Spleen (tissue), 7 donors: ENCODE measurements at regions not wholly inside any gene's neighbourhood (a gene's known extent, or its start where the extent isn't known, plus 50 kb on each side); places are given as distances from the start of the nearest gene placed in this dataset.

Experiments used
- CTCF ChIP-seq, 11 experiments: fragments of 200-600 bp in 7 of 11; fragments of 450-650 bp in 4 of 11; sonication (generic) in 4 of 11; IDR thresholded peaks in 8 of 11; conservative IDR thresholded peaks in 3 of 11; 1 replicate in 7 of 11; 2 replicates in 4 of 11; pipeline versions ENCODE4 v1.4.0 to v1.8.0; 2016 to 2021; ENCODE audit warnings: antibody characterized with exemption in 11 of 11, inconsistent platforms in 4 of 11, mild to moderate bottlenecking in 1 of 11
- POLR2A ChIP-seq, 3 donors: fragments of 450-650 bp; IDR thresholded peaks; one replicate each; pipeline ENCODE4 v1.5.1; 2017; ENCODE audit warnings: antibody characterized with exemption in 3 of 3, mild to moderate bottlenecking in 1 of 3
- POLR2AphosphoS5 ChIP-seq, 3 donors: sonication (generic); formaldehyde crosslinking; IDR thresholded peaks; one replicate each; pipeline ENCODE4 v1.5.1; 2017; ENCODE audit warnings: antibody characterized with exemption in 3 of 3
- donor health status: DM: no; HTN: no; CAD: no; lungs with moderate emphysema.
- donor health status: DM: no; HTN: no; CAD: no.
- donor health status: DM: no; HTN: no; CAD: no.

- TF ChIP-seq CTCF (IDR thresholded peaks at IDR 0.05 in 8 of 11, conservative IDR thresholded peaks at IDR 0.05 in 3 of 11) (no peak), POLR2AphosphoS5 (IDR thresholded peaks at IDR 0.05) (no peak), POLR2A (IDR thresholded peaks at IDR 0.05) (no peak)
These were observed 65.9 kb upstream of the FBRSL1 start for GRCh38 chr12:132423820-132424645.
